Endothelial cell (in vitro differentiated cells): ENCODE measurements at regions not wholly inside any gene's neighbourhood (a gene's known extent, or its start where the extent isn't known, plus 50 kb on each side); places are given as distances from the start of the nearest gene placed in this dataset.
"Not testable (repeated sequence)": the region's sequence is repeated elsewhere in the genome, so short reads cannot be mapped to it uniquely, and the experiment has no call there.

ENCODE experiments used
- DNase-seq: peaks from one replicate; pipeline ENCODE4 v3.0.0; 2021; ENCODE audit warnings: low spot score
- H3K27ac Mint-ChIP-seq: one replicate; pipeline ENCODE4 v1.8.0; 2021; ENCODE audit warnings: mixed read lengths, inconsistent platforms; ENCODE audit not compliant: unreplicated experiment
- H3K27me3 Mint-ChIP-seq: one replicate; pipeline ENCODE4 v1.8.0; 2021; ENCODE audit warnings: mild to moderate bottlenecking, moderate library complexity, mixed read lengths, inconsistent platforms; ENCODE audit not compliant: unreplicated experiment
- H3K36me3 Mint-ChIP-seq: one replicate; pipeline ENCODE4 v1.8.0; 2021; ENCODE audit warnings: mild to moderate bottlenecking, low read depth, mixed read lengths, inconsistent platforms; ENCODE audit not compliant: unreplicated experiment
- H3K4me1 Mint-ChIP-seq: one replicate; pipeline ENCODE4 v1.8.0; 2021; ENCODE audit warnings: mild to moderate bottlenecking, mixed read lengths, inconsistent platforms; ENCODE audit not compliant: unreplicated experiment
- H3K4me3 Mint-ChIP-seq: one replicate; pipeline ENCODE4 v1.8.0; 2021; ENCODE audit warnings: mild to moderate bottlenecking, mixed read lengths, inconsistent platforms; ENCODE audit not compliant: unreplicated experiment
- H3K9me3 Mint-ChIP-seq: one replicate; pipeline ENCODE4 v1.8.0; 2021; ENCODE audit warnings: mixed read lengths, inconsistent platforms; ENCODE audit not compliant: unreplicated experiment
- CTCF ChIP-seq: fragments of 200-600 bp; sonication (generic); IDR thresholded peaks from one replicate; pipeline ENCODE4 v1.5.0; 2021; ENCODE audit warnings: antibody characterized with exemption; ENCODE audit not compliant: unreplicated experiment

- Mint-ChIP-seq H3K36me3 (no peaks in the 10 kb centered on the region), H3K4me1 (no peaks in the 10 kb centered on the region), H3K27me3 (no peaks in the 10 kb centered on the region), H3K27ac (no peak overlapping the region), H3K4me3 (no peak overlapping the region), H3K9me3 (no peaks in the 10 kb centered on the region)
- DNase-seq = no peak
- no peak for TF ChIP-seq CTCF
Observed at GRCh38 chr4:64935469-64936001, 526.3 kb upstream of the TECRL start.

- TF ChIP-seq CTCF = no peak
- DNase-seq = no peak
- no peaks in the 10 kb centered on the region for H3K36me3 Mint-ChIP-seq
- no peaks in the 10 kb centered on the region for H3K9me3 Mint-ChIP-seq
- no peaks in the 10 kb centered on the region for H3K27me3 Mint-ChIP-seq
- no peaks in the 10 kb centered on the region for H3K4me1 Mint-ChIP-seq
- no peak overlapping the region for H3K27ac Mint-ChIP-seq
- H3K4me3 Mint-ChIP-seq = no peak overlapping the region
Observed at GRCh38 chr4:64911846-64912245, 502.6 kb upstream of the TECRL start.

- Mint-ChIP-seq H3K4me3 (no peak overlapping the region), H3K27ac (no peak overlapping the region), H3K4me1 (no peaks in the 10 kb centered on the region), H3K9me3 (no peaks in the 10 kb centered on the region), H3K36me3 (no peaks in the 10 kb centered on the region), H3K27me3 (no peaks in the 10 kb centered on the region)
- no peak for TF ChIP-seq CTCF
- DNase-seq = no peak
Observed at GRCh38 chr4:64903986-64904385, 494.7 kb upstream of the TECRL start.

GRCh38 chr4:64899563-64899962 lies 490.3 kb upstream of the TECRL start:
- TF ChIP-seq CTCF = no peak
- no peaks in the 10 kb centered on the region for H3K36me3 Mint-ChIP-seq
- no peaks in the 10 kb centered on the region for H3K4me1 Mint-ChIP-seq
- no peaks in the 10 kb centered on the region for H3K9me3 Mint-ChIP-seq
- H3K27ac Mint-ChIP-seq = no peak overlapping the region
- no peak for DNase-seq
- no peaks in the 10 kb centered on the region for H3K27me3 Mint-ChIP-seq
- no peak overlapping the region for H3K4me3 Mint-ChIP-seq

GRCh38 chr4:64899030-64899429 lies 489.8 kb upstream of the TECRL start:
- not testable (repeated sequence) for H3K4me3 Mint-ChIP-seq, DNase-seq, H3K4me1 Mint-ChIP-seq, H3K9me3 Mint-ChIP-seq, H3K27me3 Mint-ChIP-seq, H3K27ac Mint-ChIP-seq, H3K36me3 Mint-ChIP-seq

- Mint-ChIP-seq H3K9me3 (no peaks in the 10 kb centered on the region), H3K36me3 (no peaks in the 10 kb centered on the region), H3K27me3 (no peaks in the 10 kb centered on the region), H3K4me3 (no peak overlapping the region), H3K27ac (no peak overlapping the region), H3K4me1 (no peaks in the 10 kb centered on the region)
- no peak for DNase-seq
- no peak for TF ChIP-seq CTCF
Observed at GRCh38 chr4:64897683-64898082, 488.4 kb upstream of the TECRL start.
